ENCODE measurements at regions not wholly inside any gene's neighbourhood (a gene's known extent, or its start where the extent isn't known, plus 50 kb on each side); places are given as distances from the start of the nearest gene placed in this dataset.

DNA sequence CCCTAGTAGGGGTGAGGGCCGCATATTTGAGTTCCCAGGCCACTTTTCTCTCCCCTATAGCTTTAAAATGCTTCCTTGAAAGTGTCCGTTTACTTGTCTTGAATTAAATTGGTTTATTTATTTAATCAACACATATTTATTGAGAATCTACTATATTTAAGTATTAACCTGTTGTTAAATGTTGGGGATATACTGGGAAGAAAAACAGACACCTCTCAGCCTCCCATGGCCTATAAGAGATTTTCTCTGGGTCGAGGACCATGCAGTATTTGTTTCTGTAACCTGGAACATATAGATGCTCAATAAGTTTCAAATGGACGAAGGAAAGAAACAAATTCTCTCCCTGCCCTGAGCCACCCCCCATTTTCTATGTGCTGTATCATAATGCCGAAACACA, 98.6 kb downstream of the INSIG2 start:
- DNase-seq (ENCODE audit: low read depth) = no peak

DNA sequence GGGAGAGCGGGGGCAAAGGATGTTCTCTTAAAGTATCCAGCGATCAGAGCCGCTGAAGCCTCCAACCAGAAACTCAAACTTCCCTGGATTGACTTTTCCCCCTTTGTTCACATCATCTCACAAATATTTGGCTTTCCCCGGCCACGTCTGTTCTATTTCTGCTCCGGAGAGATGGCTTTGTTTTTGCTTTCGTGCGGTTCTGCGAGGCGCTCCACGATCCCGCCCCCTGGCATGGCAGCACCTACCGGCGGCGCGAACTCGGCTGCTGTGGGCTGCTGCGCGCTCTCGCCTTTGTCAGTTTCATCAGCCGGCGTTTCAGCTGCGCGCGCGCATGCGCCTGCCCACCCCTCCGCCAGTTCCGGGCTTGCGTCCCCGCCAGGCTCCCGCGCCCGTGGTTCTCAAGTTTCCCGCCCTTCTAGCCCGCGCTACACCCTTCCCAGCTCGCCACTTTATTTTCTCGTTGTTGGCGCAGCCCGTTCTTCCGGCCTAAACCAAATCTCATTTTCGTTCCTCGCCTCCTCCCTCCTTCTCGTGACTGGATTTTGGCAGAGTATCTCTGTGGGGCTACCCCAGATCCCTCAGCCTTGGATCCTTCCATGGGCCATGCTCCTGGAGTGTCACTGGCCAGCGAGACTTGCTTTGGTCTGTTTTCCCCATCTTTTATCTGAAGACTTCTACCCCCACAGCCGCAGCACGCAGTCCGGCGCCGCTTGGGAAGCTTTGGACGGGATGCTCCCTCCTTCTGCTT, 98.0 kb downstream of the INSIG2 start:
- DNase-seq (ENCODE audit: low read depth) = peak; percentile 85

DNA sequence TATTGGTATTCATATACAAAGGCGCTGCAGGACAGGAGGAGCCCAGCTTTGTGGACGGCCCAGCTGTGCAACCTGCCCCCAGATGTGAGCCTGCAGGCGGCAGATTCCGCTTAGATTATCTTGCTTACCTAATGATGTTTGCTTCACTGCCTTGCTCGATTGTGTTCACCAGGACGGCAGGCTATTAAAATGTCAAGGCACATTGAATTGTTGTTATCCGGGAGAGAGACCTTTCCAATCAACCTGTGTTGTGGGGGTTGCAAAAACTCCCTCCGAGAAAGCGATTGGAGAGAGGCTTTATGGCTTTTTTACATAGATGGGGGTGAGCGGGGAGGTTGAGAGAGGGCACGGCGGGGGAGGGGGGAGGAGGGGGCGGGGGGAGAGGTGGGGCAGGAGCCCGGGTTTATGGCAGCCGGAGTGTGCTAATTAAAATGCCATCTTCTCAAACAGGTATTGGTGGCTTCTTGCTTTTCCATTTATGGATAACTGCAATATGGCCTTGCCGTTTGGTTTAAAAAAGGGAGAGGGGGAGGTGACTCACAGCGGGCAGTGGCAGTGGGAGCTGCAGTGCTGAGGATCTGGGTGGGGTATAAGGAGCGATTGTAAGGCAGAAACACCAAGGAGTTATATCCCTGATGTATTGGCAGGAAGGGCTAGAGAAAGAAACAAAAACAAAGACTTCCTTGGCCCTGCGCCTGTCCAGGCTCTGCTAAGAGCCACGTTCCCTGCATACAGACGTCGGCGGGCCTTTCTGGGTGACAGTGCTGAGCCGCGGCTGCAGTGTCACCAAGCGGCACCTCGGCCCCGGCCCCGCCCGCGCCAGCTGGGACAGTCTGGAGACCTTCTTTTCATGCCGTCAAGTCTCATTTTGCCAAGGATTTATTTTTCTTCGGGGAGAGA, 97.2 kb downstream of the INSIG2 start:
- peak; percentile 18 for DNase-seq (ENCODE audit: low read depth)

DNA sequence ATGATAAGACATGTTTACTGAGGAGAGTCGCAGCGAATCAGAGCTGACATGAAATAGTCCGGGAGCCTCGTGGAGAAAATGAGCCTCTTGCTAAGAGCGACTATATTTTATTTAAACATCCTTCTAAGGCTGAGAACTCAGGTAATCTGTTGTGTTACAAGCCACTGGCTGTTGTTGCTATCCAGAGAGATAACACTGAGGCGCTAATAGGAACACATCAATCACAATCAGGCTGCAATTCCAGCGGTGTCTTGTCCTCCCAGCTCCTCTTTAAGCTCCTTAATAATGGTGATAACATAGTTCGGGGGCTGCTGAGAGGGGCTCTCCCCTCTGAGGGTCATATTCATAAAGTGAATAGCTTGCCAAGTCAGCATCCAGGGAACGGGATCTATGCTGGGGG, 95.1 kb downstream of the INSIG2 start:
- no peak for DNase-seq (ENCODE audit: low read depth)

GRCh38 chr2:118179445-118179844, 91.2 kb downstream of the INSIG2 start:
- no peak for DNase-seq (ENCODE audit: low read depth)

DNA sequence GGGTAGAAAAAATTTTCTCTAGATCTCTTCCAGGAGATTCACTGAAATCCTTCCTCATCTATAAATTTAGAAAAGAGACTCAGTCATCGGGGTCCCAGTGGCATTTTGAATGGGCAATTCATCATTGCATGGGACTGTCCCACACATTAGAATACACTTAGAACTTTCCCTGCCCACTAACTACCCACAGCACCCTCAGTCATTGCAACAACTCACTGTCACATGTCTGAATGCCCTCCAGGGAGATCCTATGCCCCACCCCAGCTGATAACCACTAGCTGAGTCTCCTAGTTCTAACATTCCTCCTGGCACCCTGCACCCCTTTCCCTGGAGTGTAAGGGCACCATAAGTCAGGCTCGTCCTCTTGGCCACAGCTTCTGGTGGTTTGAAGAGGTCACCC, 89.6 kb downstream of the INSIG2 start:
- no peak for DNase-seq (ENCODE audit: low read depth)

DNA sequence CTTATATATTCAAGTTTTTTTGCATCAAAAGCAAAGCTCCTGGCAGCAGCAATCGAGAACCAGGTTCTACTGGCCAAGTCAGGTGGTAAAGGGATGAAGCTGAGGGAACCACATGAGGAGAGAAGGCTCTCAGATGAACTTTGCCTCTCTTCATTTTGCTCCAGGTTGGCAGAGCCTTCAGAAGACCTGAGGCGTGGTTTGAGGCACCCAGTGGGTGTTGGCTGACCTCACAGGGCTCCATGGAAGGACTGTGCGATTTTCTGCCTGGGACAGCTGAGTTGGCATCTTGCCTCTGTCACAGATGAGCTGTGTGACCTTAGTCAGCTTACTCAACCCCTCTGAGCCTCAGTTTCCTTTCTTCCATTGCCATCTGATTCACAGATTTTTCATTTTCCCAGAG, 89.0 kb downstream of the INSIG2 start:
- DNase-seq (ENCODE audit: low read depth) = no peak

GRCh38 chr2:118176601-118177000, 88.3 kb downstream of the INSIG2 start:
- no peak for DNase-seq (ENCODE audit: low read depth)

- DNase-seq (ENCODE audit: low read depth) = no peak
These were observed 83.3 kb downstream of the INSIG2 start for GRCh38 chr2:118171546-118171945.

DNA sequence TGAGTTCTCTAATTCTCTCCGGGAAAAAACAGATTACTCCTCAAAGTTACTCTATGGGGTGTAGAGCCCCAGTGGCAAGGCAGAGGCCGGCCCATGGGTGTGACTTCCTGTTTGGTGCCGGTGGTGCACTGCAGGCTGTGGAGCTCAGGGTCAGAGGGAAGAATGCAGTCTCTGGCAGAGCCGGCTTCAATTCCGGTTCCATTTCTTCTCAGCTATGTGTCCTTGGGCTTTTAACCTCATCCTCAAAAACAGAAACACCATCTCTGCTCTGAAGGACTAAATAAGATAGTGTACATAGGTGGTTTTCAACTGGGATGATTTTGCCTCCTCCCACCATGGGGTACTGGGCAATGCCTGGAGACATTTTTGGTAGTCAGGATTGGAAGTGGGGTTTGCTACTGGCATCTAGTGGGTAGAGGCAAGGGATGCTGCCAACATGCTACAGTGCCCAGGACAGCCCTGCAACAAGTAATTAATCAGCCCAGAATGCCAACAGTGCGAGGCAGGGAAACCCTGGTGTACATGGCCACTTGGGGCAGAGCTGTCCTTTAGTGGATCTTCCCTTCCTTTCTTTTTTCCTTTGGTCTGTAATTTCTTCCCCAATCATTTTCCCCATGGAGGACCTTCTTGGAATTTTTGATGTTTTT, 81.2 kb downstream of the INSIG2 start:
- no peak for DNase-seq (ENCODE audit: low read depth)

- no peak for DNase-seq (ENCODE audit: low read depth)
These were observed 80.3 kb downstream of the INSIG2 start for GRCh38 chr2:118168615-118169014.

DNA sequence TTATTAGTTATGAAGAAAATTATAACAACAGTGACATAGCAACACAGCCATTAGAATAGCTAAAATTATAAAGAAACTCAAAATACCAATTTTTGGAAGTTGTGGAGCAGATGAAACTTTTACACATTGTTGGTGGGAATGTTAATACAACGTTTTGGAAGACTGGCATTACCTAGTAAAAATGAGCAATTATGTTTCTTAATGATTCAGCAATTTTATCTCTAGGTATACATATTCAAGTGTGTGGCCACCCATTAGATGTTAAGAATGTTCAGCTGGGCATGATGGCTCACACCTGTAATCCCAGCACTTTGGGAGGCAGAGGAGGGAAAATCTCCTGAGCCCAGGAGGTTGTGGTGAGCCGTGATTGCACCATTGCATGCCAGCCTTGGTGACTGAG, 78.8 kb downstream of the INSIG2 start:
- no peak for DNase-seq (ENCODE audit: low read depth)

GRCh38 chr2:118166242-118166641, 78.0 kb downstream of the INSIG2 start:
- DNase-seq (ENCODE audit: low read depth) = no peak

DNA sequence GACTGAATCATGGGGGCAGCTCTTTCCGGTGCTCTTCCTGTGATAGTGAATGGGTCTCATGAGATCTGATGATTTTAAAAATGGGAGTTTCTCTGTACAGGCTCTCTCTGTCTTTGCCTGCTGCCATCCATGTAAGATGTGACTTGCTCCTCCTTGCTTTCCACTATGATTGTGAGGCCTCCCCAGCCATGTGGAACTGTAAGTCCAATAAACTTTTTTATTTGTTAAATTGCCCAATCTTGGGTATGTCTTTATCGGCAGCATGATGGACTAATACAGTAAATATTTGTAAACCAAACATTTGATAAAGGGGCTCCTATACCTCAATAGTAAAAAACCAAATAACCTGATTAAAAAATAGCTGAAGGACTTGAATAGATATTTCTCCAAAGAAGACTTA, 77.3 kb downstream of the INSIG2 start:
- no peak for DNase-seq (ENCODE audit: low read depth)

Measured in activated T-helper 1 cell treated with Interleukin-2 at 50 U/mL for 16 hours (primary cell).